Coronary artery (tissue), 2 donors: ENCODE measurements at regions not wholly inside any gene's neighbourhood (a gene's known extent, or its start where the extent isn't known, plus 50 kb on each side); places are given as distances from the start of the nearest gene placed in this dataset.

Experiments
- DNase-seq: peaks from one replicate; pipeline ENCODE4 v3.0.0-alpha.2; 2017; ENCODE audit warnings: low spot score
- H3K27ac ChIP-seq, 2 donors: fragments of 200-600 bp; sonication (generic); one replicate each; pipeline ENCODE4 v1.5.1; 2016 to 2019
- H3K4me3 ChIP-seq: fragments of 200-600 bp; sonication (generic); 2 replicates; pipeline ENCODE4 v1.5.1; 2016; ENCODE audit warnings: mild to moderate bottlenecking, moderate library complexity
- CTCF ChIP-seq: fragments of 200-600 bp; sonication (generic); IDR thresholded peaks from one replicate; pipeline ENCODE4 v1.5.1; 2019; ENCODE audit warnings: antibody characterized with exemption

GRCh38 chr7:119931230-119931824 is 341.6 kb upstream of the KCND2 start:
- TF ChIP-seq CTCF, result no peak
- H3K27ac ChIP-seq, result no peak overlapping the region
- no peak for DNase-seq
- no peak overlapping the region for H3K4me3 ChIP-seq

- no peak for DNase-seq
Observed at GRCh38 chr7:119935418-119936025, 337.5 kb upstream of the KCND2 start.

GRCh38 chr7:119936836-119937235 is 336.1 kb upstream of the KCND2 start:
- no peak for TF ChIP-seq CTCF
- no peak overlapping the region for H3K27ac ChIP-seq
- no peak overlapping the region for H3K4me3 ChIP-seq
- no peak for DNase-seq

More at GRCh38 chr7:119935418-119936025, 337.5 kb upstream of the KCND2 start:
- Histone ChIP-seq H3K27ac (no peak overlapping the region), H3K4me3 (no peak overlapping the region)
- peak; percentile 18 for TF ChIP-seq CTCF

- Histone ChIP-seq H3K27ac (no peak overlapping the region), H3K4me3 (no peak overlapping the region)
- no peak for TF ChIP-seq CTCF
- DNase-seq, result no peak
Observed at GRCh38 chr7:119937745-119938144, 335.2 kb upstream of the KCND2 start.

GRCh38 chr7:119943942-119944600 is 328.9 kb upstream of the KCND2 start:
- Histone ChIP-seq H3K27ac (no peak overlapping the region), H3K4me3 (no peak overlapping the region)
- DNase-seq, result no peak
- no peak for TF ChIP-seq CTCF

- no peak overlapping the region for H3K27ac ChIP-seq
- no peak for TF ChIP-seq CTCF
Observed at GRCh38 chr7:119944601-119944972, 328.4 kb upstream of the KCND2 start.

GRCh38 chr7:119945822-119946221 is 327.2 kb upstream of the KCND2 start:
- H3K4me3 ChIP-seq, result no peak overlapping the region
- no peak for DNase-seq
- no peak overlapping the region for H3K27ac ChIP-seq
- no peak for TF ChIP-seq CTCF

More at GRCh38 chr7:119944601-119944972, 328.4 kb upstream of the KCND2 start:
- DNase-seq, result no peak
- H3K4me3 ChIP-seq, result no peak overlapping the region
